PFSK-1 (cell line): ENCODE measurements at regions not wholly inside any gene's neighbourhood (a gene's known extent, or its start where the extent isn't known, plus 50 kb on each side); places are given as distances from the start of the nearest gene placed in this dataset.

Experiments
- FOXP2 ChIP-seq: optimal IDR thresholded peaks from 2 replicates; pipeline ENCODE3; 2011; ENCODE audit warnings: borderline replicate concordance, control low read depth, inconsistent platforms; ENCODE audit not compliant: insufficient read depth; ENCODE audit errors: extremely low read length, extremely low read depth
- POLR2AphosphoS5 ChIP-seq: IDR thresholded peaks from 2 replicates; pipeline ENCODE4 v1.6.1; 2012; ENCODE audit warnings: low read depth, mild to moderate bottlenecking, control low read depth, low read length, moderate library complexity
- REST ChIP-seq, 2 experiments: IDR thresholded peaks; 2 replicates each; pipeline versions ENCODE4 v1.6.1 to v1.8.0; 2011 to 2012; ENCODE audit warnings: low read depth in 2 of 2, low read length in 2 of 2, control low read depth in 1 of 2, inconsistent platforms in 1 of 2, mild to moderate bottlenecking in 1 of 2, moderate library complexity in 1 of 2; ENCODE audit not compliant: insufficient read depth in 1 of 2
- SIN3A ChIP-seq: IDR thresholded peaks from 2 replicates; pipeline ENCODE4 v1.6.1; 2012; ENCODE audit warnings: mild to moderate bottlenecking, low read length, moderate library complexity, borderline replicate concordance; ENCODE audit not compliant: insufficient read depth
- TAF1 ChIP-seq: IDR thresholded peaks from 2 replicates; pipeline ENCODE4 v1.6.1; 2012; ENCODE audit warnings: low read length, control low read depth, borderline replicate concordance; ENCODE audit not compliant: insufficient read depth

- no peak for TF ChIP-seq FOXP2
- no peak for TF ChIP-seq REST (IDR thresholded peaks at IDR 0.05; ENCODE audit: insufficient read depth in 1 of 2, low read depth in 2 of 2, low read length in 2 of 2)
- TF ChIP-seq TAF1: no peak
- no peak for TF ChIP-seq POLR2AphosphoS5
- TF ChIP-seq SIN3A: no peak
Measured at GRCh38 chr5:174998131-174998730, 273.8 kb downstream of the MSX2 start.

- no peak for TF ChIP-seq POLR2AphosphoS5
- TF ChIP-seq SIN3A: no peak
- TF ChIP-seq REST (IDR thresholded peaks at IDR 0.05; ENCODE audit: insufficient read depth in 1 of 2, low read depth in 2 of 2, low read length in 2 of 2): no peak
- no peak for TF ChIP-seq FOXP2
- no peak for TF ChIP-seq TAF1
Measured at GRCh38 chr5:174997688-174998087, 273.3 kb downstream of the MSX2 start.

- TF ChIP-seq POLR2AphosphoS5 (no peak), REST (IDR thresholded peaks at IDR 0.05; ENCODE audit: insufficient read depth in 1 of 2, low read depth in 2 of 2, low read length in 2 of 2) (no peak), FOXP2 (no peak), TAF1 (no peak), SIN3A (no peak)
Measured at GRCh38 chr5:174996941-174997340, 272.6 kb downstream of the MSX2 start.

GRCh38 chr5:174995827-174996226 lies 271.4 kb downstream of the MSX2 start:
- TF ChIP-seq TAF1 (no peak), REST (IDR thresholded peaks at IDR 0.05; ENCODE audit: insufficient read depth in 1 of 2, low read depth in 2 of 2, low read length in 2 of 2) (no peak), SIN3A (no peak), FOXP2 (no peak), POLR2AphosphoS5 (no peak)
